ENCODE measurements at regions not wholly inside any gene's neighbourhood (a gene's known extent, or its start where the extent isn't known, plus 50 kb on each side); places are given as distances from the start of the nearest gene placed in this dataset.

- DNase-seq, result no peak
These were observed 397.6 kb downstream of the ZNF521 start for GRCh38 chr18:24954341-24954740.

- DNase-seq, result no peak
These were observed 394.0 kb downstream of the ZNF521 start for GRCh38 chr18:24958001-24958400.

- no peak for DNase-seq
These were observed 392.9 kb downstream of the ZNF521 start for GRCh38 chr18:24959051-24959476.

- DNase-seq, result no peak
These were observed 387.8 kb downstream of the ZNF521 start for GRCh38 chr18:24964216-24964615.

GRCh38 chr18:24968238-24968775, 383.7 kb downstream of the ZNF521 start:
- DNase-seq, result no peak

GRCh38 chr18:24972577-24972976, 379.4 kb downstream of the ZNF521 start:
- DNase-seq, result no peak

GRCh38 chr18:24974431-24974830, 377.5 kb downstream of the ZNF521 start:
- no peak for DNase-seq

GRCh38 chr18:24975496-24976372, 376.2 kb downstream of the ZNF521 start:
- DNase-seq, result no peak

GRCh38 chr18:24976502-24976901, 375.5 kb downstream of the ZNF521 start:
- no peak for DNase-seq

GRCh38 chr18:24979235-24979634, 372.7 kb downstream of the ZNF521 start:
- no peak for DNase-seq

- DNase-seq, result no peak
These were observed 369.1 kb downstream of the ZNF521 start for GRCh38 chr18:24982831-24983230.

- no peak for DNase-seq
These were observed 368.3 kb downstream of the ZNF521 start for GRCh38 chr18:24983566-24984139.

- DNase-seq, result no peak
These were observed 366.4 kb downstream of the ZNF521 start for GRCh38 chr18:24985586-24985985.

- no peak for DNase-seq
These were observed 365.2 kb downstream of the ZNF521 start for GRCh38 chr18:24986666-24987302.

GRCh38 chr18:24987303-24988252, 364.4 kb downstream of the ZNF521 start:
- no peak for DNase-seq

GRCh38 chr18:24988253-24988840, 363.6 kb downstream of the ZNF521 start:
- no peak for DNase-seq

- no peak for DNase-seq
These were observed 362.0 kb downstream of the ZNF521 start for GRCh38 chr18:24989760-24990593.

- DNase-seq, result no peak
These were observed 361.3 kb downstream of the ZNF521 start for GRCh38 chr18:24990671-24991134.

- no peak for DNase-seq
These were observed 360.6 kb downstream of the ZNF521 start for GRCh38 chr18:24991141-24992060.

- no peak for DNase-seq
These were observed 359.5 kb downstream of the ZNF521 start for GRCh38 chr18:24992491-24992890.
